Thymus (tissue), 11 donors: ENCODE measurements at regions not wholly inside any gene's neighbourhood (a gene's known extent, or its start where the extent isn't known, plus 50 kb on each side); places are given as distances from the start of the nearest gene placed in this dataset.

Source experiments
- DNase-seq, 9 donors: peaks; one replicate each; pipeline ENCODE4 v3.0.0-alpha.2; 2013; ENCODE audit warnings: low spot score in 9 of 9, low read depth in 6 of 9, missing footprints in 1 of 9
- H3K27ac ChIP-seq, 2 donors: one replicate each; pipeline ENCODE4 v1.5.1; 2013; ENCODE audit warnings: control low read depth in 1 of 2, low read depth in 1 of 2, low read length in 1 of 2, mild to moderate bottlenecking in 1 of 2, moderate library complexity in 1 of 2
- H3K27me3 ChIP-seq, 2 donors: one replicate each; pipeline ENCODE4 v1.5.1; 2013; ENCODE audit warnings: low read length in 1 of 2; ENCODE audit not compliant: control insufficient read depth in 2 of 2, insufficient read depth in 1 of 2
- H3K36me3 ChIP-seq, 2 donors: one replicate each; pipeline ENCODE4 v1.5.1; 2013; ENCODE audit warnings: low read length in 1 of 2, mild to moderate bottlenecking in 1 of 2, moderate library complexity in 1 of 2; ENCODE audit not compliant: control insufficient read depth in 2 of 2, insufficient read depth in 2 of 2
- H3K4me1 ChIP-seq, 2 donors: one replicate each; pipeline ENCODE4 v1.5.1; 2013; ENCODE audit warnings: low read length in 2 of 2; ENCODE audit not compliant: control insufficient read depth in 2 of 2, insufficient read depth in 2 of 2
- H3K4me3 ChIP-seq, 2 donors: one replicate each; pipeline ENCODE4 v1.5.1; 2013; ENCODE audit warnings: low read length in 2 of 2, control low read depth in 1 of 2, mild to moderate bottlenecking in 1 of 2
- H3K9me3 ChIP-seq, 2 donors: one replicate each; pipeline ENCODE4 v1.5.1; 2013; ENCODE audit warnings: low read length in 1 of 2, mild to moderate bottlenecking in 1 of 2; ENCODE audit not compliant: control insufficient read depth in 2 of 2, insufficient read depth in 1 of 2
- WGBS: extraction: QIAGEN DNeasy Blood & Tissue Kit; methylation state at CpG from one replicate; pipeline ENCODE4 v1.1.7; 2013; 5-methylcytosine and 5-hydroxymethylcytosine counted together
- donor health status: healthy.

- no peak for DNase-seq
- Histone ChIP-seq H3K36me3 (no peaks in the 10 kb centered on the region), H3K27ac (no peak overlapping the region), H3K9me3 (no peaks in the 10 kb centered on the region), H3K4me3 (no peak overlapping the region), H3K27me3 (no peaks in the 10 kb centered on the region), H3K4me1 (no peaks in the 10 kb centered on the region)
- 93% methylated on average over 2 of the region's 2 CpGs for WGBS
Observed at GRCh38 chr10:120727001-120727400, 124.2 kb upstream of the WDR11 start.

GRCh38 chr10:120729547-120729946, 121.6 kb upstream of the WDR11 start:
- no peaks in the 10 kb centered on the region for H3K36me3 ChIP-seq
- H3K27ac ChIP-seq: no peak overlapping the region
- 95% methylated on average over 1 of the region's 1 CpG for WGBS
- DNase-seq: no peak
- H3K9me3 ChIP-seq: no peaks in the 10 kb centered on the region
- H3K4me3 ChIP-seq: no peak overlapping the region
- H3K4me1 ChIP-seq: no peaks in the 10 kb centered on the region
- no peaks in the 10 kb centered on the region for H3K27me3 ChIP-seq

GRCh38 chr10:120732067-120732466, 119.1 kb upstream of the WDR11 start:
- no peaks in the 10 kb centered on the region for H3K9me3 ChIP-seq
- H3K27me3 ChIP-seq: no peaks in the 10 kb centered on the region
- peak in 1 of 9 donors; percentile 20 for DNase-seq
- H3K4me3 ChIP-seq: no peak overlapping the region
- WGBS: 96% methylated on average over 1 of the region's 1 CpG
- no peaks in the 10 kb centered on the region for H3K4me1 ChIP-seq
- no peak overlapping the region for H3K27ac ChIP-seq
- no peaks in the 10 kb centered on the region for H3K36me3 ChIP-seq

- Histone ChIP-seq H3K36me3 (no peaks in the 10 kb centered on the region), H3K9me3 (no peaks in the 10 kb centered on the region), H3K4me3 (no peak overlapping the region), H3K4me1 (no peaks in the 10 kb centered on the region), H3K27me3 (no peaks in the 10 kb centered on the region), H3K27ac (no peak overlapping the region)
- 98% methylated on average over 4 of the region's 4 CpGs for whole genome bisulfite sequencing
- peak in 2 of 9 donors; percentile 21 to 48 for DNase-seq
Observed at GRCh38 chr10:120732643-120733313, 118.4 kb upstream of the WDR11 start.

- Histone ChIP-seq H3K4me3 (no peak overlapping the region), H3K9me3 (no peaks in the 10 kb centered on the region), H3K36me3 (no peaks in the 10 kb centered on the region), H3K27me3 (no peaks in the 10 kb centered on the region), H3K27ac (no peak overlapping the region), H3K4me1 (no peaks in the 10 kb centered on the region)
- WGBS: 89% methylated on average over 6 of the region's 6 CpGs
- DNase-seq: peak in 2 of 9 donors; percentile 10 to 35
Observed at GRCh38 chr10:120734483-120735078, 116.6 kb upstream of the WDR11 start.

GRCh38 chr10:120735315-120735714, 115.8 kb upstream of the WDR11 start:
- peak in 1 of 9 donors; percentile 34 for DNase-seq
- Histone ChIP-seq H3K4me3 (no peak overlapping the region), H3K27me3 (no peaks in the 10 kb centered on the region), H3K9me3 (no peaks in the 10 kb centered on the region), H3K4me1 (no peaks in the 10 kb centered on the region), H3K36me3 (no peaks in the 10 kb centered on the region), H3K27ac (no peak overlapping the region)
- 97% methylated on average over 5 of the region's 5 CpGs for WGBS

GRCh38 chr10:120735773-120736371, 115.3 kb upstream of the WDR11 start:
- Histone ChIP-seq H3K27me3 (no peaks in the 10 kb centered on the region), H3K4me3 (no peak overlapping the region), H3K9me3 (no peaks in the 10 kb centered on the region), H3K27ac (no peak overlapping the region), H3K4me1 (no peaks in the 10 kb centered on the region), H3K36me3 (no peaks in the 10 kb centered on the region)
- WGBS: 56% methylated on average over 5 of the region's 5 CpGs
- DNase-seq: peak in 1 of 9 donors; percentile 31

- no peaks in the 10 kb centered on the region for H3K27me3 ChIP-seq
- WGBS: 87% methylated on average over 4 of the region's 4 CpGs
- no peak overlapping the region for H3K4me3 ChIP-seq
- no peaks in the 10 kb centered on the region for H3K9me3 ChIP-seq
- no peaks in the 10 kb centered on the region for H3K4me1 ChIP-seq
- no peak for DNase-seq
- no peak overlapping the region for H3K27ac ChIP-seq
- H3K36me3 ChIP-seq: no peaks in the 10 kb centered on the region
Observed at GRCh38 chr10:120736377-120736776, 114.8 kb upstream of the WDR11 start.

GRCh38 chr10:120738658-120739057, 112.5 kb upstream of the WDR11 start:
- H3K27me3 ChIP-seq: no peaks in the 10 kb centered on the region
- no peak overlapping the region for H3K27ac ChIP-seq
- no peaks in the 10 kb centered on the region for H3K9me3 ChIP-seq
- 94% methylated on average over 3 of the region's 3 CpGs for WGBS
- no peaks in the 10 kb centered on the region for H3K36me3 ChIP-seq
- DNase-seq: no peak
- H3K4me1 ChIP-seq: no peaks in the 10 kb centered on the region
- H3K4me3 ChIP-seq: no peak overlapping the region
